Keratinocyte (primary cell): ENCODE measurements at regions not wholly inside any gene's neighbourhood (a gene's known extent, or its start where the extent isn't known, plus 50 kb on each side); places are given as distances from the start of the nearest gene placed in this dataset.

Source experiments
- DNase-seq: peaks from one replicate; pipeline ENCODE4 v3.0.0-alpha.2; 2011; ENCODE audit warnings: low read depth, missing footprints, low spot score
- FAIRE-seq: peaks from 2 replicates; lab custom pipeline; 2011; peaks lifted over from hg19 to GRCh38; lab: Jason Lieb, UNC
- H2AFZ ChIP-seq: 2 replicates; pipeline ENCODE4 v1.6.0; 2012; ENCODE audit warnings: low read length, control low read depth, inconsistent platforms; ENCODE audit not compliant: control insufficient read depth
- H3K27ac ChIP-seq: 2 replicates; pipeline ENCODE4 v1.5.1; 2011; ENCODE audit warnings: low read length; ENCODE audit not compliant: control insufficient read depth, insufficient read depth
- H3K27me3 ChIP-seq: 3 replicates; pipeline ENCODE4 v1.6.0; 2011; ENCODE audit warnings: low read length; ENCODE audit not compliant: control insufficient read depth, insufficient read depth; ENCODE audit errors: extremely low read depth
- H3K36me3 ChIP-seq, 2 experiments: 2 replicates in 1 of 2; 3 replicates in 1 of 2; pipeline ENCODE4 v1.5.1; 2011; ENCODE audit warnings: low read length in 2 of 2, mild to moderate bottlenecking in 1 of 2; ENCODE audit not compliant: control insufficient read depth in 2 of 2, insufficient read depth in 2 of 2; ENCODE audit errors: extremely low read depth in 1 of 2
- H3K4me1 ChIP-seq: 3 replicates; pipeline ENCODE4 v1.5.1; 2011; ENCODE audit warnings: low read length; ENCODE audit not compliant: control insufficient read depth, insufficient read depth; ENCODE audit errors: extremely low read depth
- H3K4me2 ChIP-seq: 3 replicates; pipeline ENCODE4 v1.6.0; 2011; ENCODE audit warnings: low read depth, low read length; ENCODE audit not compliant: control insufficient read depth, insufficient read depth; ENCODE audit errors: extremely low read depth
- H3K4me3 ChIP-seq, 3 experiments: fragments of 200-600 bp in 1 of 3; sonication (generic) in 1 of 3; 2 replicates in 2 of 3; 3 replicates in 1 of 3; pipeline ENCODE4 v1.5.1; 2011 to 2016; ENCODE audit warnings: low read length in 3 of 3, mild to moderate bottlenecking in 3 of 3, control low read depth in 2 of 3, inconsistent platforms in 1 of 3, low read depth in 1 of 3, mixed read lengths in 1 of 3, mixed run types in 1 of 3, moderate library complexity in 1 of 3; ENCODE audit not compliant: control insufficient read depth in 2 of 3, insufficient read depth in 2 of 3; ENCODE audit errors: extremely low read depth in 1 of 3
- H3K79me2 ChIP-seq: 2 replicates; pipeline ENCODE4 v1.6.0; 2012; ENCODE audit warnings: low read length; ENCODE audit not compliant: control insufficient read depth, insufficient read depth
- H3K9ac ChIP-seq: 3 replicates; pipeline ENCODE4 v1.6.0; 2011; ENCODE audit warnings: low read length; ENCODE audit not compliant: control insufficient read depth, insufficient read depth; ENCODE audit errors: extremely low read depth
- H3K9me1 ChIP-seq: 3 replicates; pipeline ENCODE4 v1.6.0; 2011; ENCODE audit warnings: low read length; ENCODE audit not compliant: control insufficient read depth, insufficient read depth; ENCODE audit errors: extremely low read depth
- H3K9me3 ChIP-seq: 2 replicates; pipeline ENCODE4 v1.5.1; 2012; ENCODE audit warnings: low read depth, low read length; ENCODE audit not compliant: control insufficient read depth
- H4K20me1 ChIP-seq: 3 replicates; pipeline ENCODE4 v1.6.0; 2011; ENCODE audit warnings: low read length; ENCODE audit not compliant: control insufficient read depth, insufficient read depth; ENCODE audit errors: extremely low read depth
- CTCF ChIP-seq, 3 experiments: IDR thresholded peaks in 1 of 3; conservative IDR thresholded peaks in 1 of 3; optimal IDR thresholded peaks in 1 of 3; 2 replicates in 2 of 3; 3 replicates in 1 of 3; pipeline versions ENCODE3 to v1.5.1; 2011; ENCODE audit warnings: low read length in 3 of 3, mild to moderate bottlenecking in 3 of 3, moderate library complexity in 2 of 3, control low read depth in 1 of 3, inconsistent platforms in 1 of 3; ENCODE audit not compliant: insufficient read depth in 2 of 3; ENCODE audit errors: extremely low read depth in 1 of 3
- EZH2 ChIP-seq: IDR thresholded peaks from one replicate; pipeline ENCODE4 v1.6.1; 2012; ENCODE audit warnings: inconsistent platforms, mild to moderate bottlenecking, low read length, moderate library complexity
- dilution Hi-C: fragments of 300-500 bp; cut with MboI; formaldehyde crosslinking; loops from one replicate; pipeline ENCODE4 v1.7.0; 2020; ENCODE audit warnings: low sequenced_read_pairs; ENCODE audit not compliant: extremely low pct_ligation_motif_present

DNA sequence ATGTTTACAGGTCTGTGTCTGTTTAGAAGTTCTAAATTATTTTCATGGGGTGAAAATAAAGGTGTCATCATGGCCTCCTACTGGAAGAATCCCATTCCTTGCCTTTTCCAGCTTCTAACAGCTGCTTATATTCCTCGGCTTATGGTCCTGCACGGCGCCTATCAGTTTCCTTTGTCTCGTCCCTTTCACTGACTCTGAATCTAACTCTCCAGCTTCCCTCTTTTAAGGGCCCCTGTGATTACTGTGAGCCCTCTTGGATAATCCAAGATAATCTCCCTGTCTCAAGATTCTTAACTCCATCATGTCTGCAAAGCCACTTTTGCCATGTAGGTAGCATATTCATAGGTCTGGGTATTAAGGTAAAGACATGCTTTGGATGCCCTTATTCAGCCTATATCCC lies 441.0 kb upstream of the ERCC4 start:
- no peaks in the 10 kb centered on the region for H3K9me3 ChIP-seq
- no peak overlapping the region for H3K4me3 ChIP-seq
- TF ChIP-seq CTCF (optimal IDR thresholded peaks at IDR 0.05 in 1 of 3, IDR thresholded peaks at IDR 0.05 in 1 of 3, conservative IDR thresholded peaks at IDR 0.05 in 1 of 3; ENCODE audit: extremely low read depth in 1 of 3, insufficient read depth in 2 of 3, low read length in 3 of 3), result no peak
- no peak for TF ChIP-seq EZH2
- no peaks in the 10 kb centered on the region for H3K36me3 ChIP-seq
- H4K20me1 ChIP-seq, result no peaks in the 10 kb centered on the region
- H3K9ac ChIP-seq, result no peak overlapping the region
- H3K4me1 ChIP-seq, result no peaks in the 10 kb centered on the region
- no peaks in the 10 kb centered on the region for H3K27me3 ChIP-seq
- no peaks in the 10 kb centered on the region for H3K9me1 ChIP-seq
- dilution Hi-C loops, result no loop called here
- FAIRE-seq (no peak), DNase-seq (no peak)
- H3K27ac ChIP-seq, result no peak overlapping the region
- H3K4me2 ChIP-seq, result no peak overlapping the region
- no peaks in the 10 kb centered on the region for H3K79me2 ChIP-seq
- no peak overlapping the region for H2AFZ ChIP-seq

DNA sequence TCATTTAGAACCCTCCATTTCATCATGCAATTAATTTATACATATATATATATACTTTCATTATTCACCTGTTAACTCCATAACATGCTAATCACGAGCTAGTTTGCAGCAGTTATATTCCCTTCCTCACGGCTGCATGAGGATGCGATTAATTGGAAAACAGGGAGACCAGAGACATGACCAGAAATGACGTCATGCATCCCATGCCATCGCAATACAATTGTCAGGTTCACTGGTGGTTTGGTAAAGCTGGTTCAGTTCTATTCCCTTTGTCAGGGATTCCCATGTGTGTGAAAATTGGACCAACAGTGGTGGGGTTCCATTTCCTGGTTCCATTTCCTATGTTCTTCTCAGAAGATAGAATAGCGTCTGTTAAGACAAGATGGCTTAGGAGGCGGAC lies 440.4 kb upstream of the ERCC4 start:
- Histone ChIP-seq H4K20me1 (no peaks in the 10 kb centered on the region), H3K4me1 (no peaks in the 10 kb centered on the region), H3K4me3 (no peak overlapping the region), H3K27ac (no peak overlapping the region), H3K9me1 (no peaks in the 10 kb centered on the region), H3K4me2 (no peak overlapping the region), H2AFZ (no peak overlapping the region), H3K9ac (no peak overlapping the region), H3K79me2 (no peaks in the 10 kb centered on the region), H3K27me3 (no peaks in the 10 kb centered on the region), H3K36me3 (no peaks in the 10 kb centered on the region), H3K9me3 (no peaks in the 10 kb centered on the region)
- no peak for DNase-seq
- dilution Hi-C loops, result no loop called here
- TF ChIP-seq EZH2, result no peak
- no peak for TF ChIP-seq CTCF (optimal IDR thresholded peaks at IDR 0.05 in 1 of 3, IDR thresholded peaks at IDR 0.05 in 1 of 3, conservative IDR thresholded peaks at IDR 0.05 in 1 of 3; ENCODE audit: extremely low read depth in 1 of 3, insufficient read depth in 2 of 3, low read length in 3 of 3)
- no peak for FAIRE-seq
